Kidney epithelial cell (primary cell): ENCODE measurements at regions not wholly inside any gene's neighbourhood (a gene's known extent, or its start where the extent isn't known, plus 50 kb on each side); places are given as distances from the start of the nearest gene placed in this dataset.

Experiments used
- DNase-seq: peaks from one replicate; pipeline ENCODE4 v3.0.0-alpha.2; 2010; ENCODE audit warnings: low read depth
- H3K27me3 ChIP-seq: 2 replicates; pipeline ENCODE4 v1.6.0; 2011; ENCODE audit warnings: low read length; ENCODE audit not compliant: control insufficient read depth, insufficient read depth
- H3K36me3 ChIP-seq: 2 replicates; pipeline ENCODE4 v1.5.1; 2011; ENCODE audit warnings: low read length; ENCODE audit not compliant: control insufficient read depth, insufficient read depth
- H3K4me3 ChIP-seq: 2 replicates; pipeline ENCODE4 v1.5.1; 2011; ENCODE audit warnings: low read depth, mild to moderate bottlenecking, control low read depth, low read length
- TF ChIP-seq, protein P1 (sequence below): IDR thresholded peaks from 2 replicates; pipeline ENCODE4 v1.5.1; 2011; ENCODE audit warnings: mild to moderate bottlenecking, moderate library complexity, low read length, control low read depth, inconsistent platforms; ENCODE audit not compliant: insufficient read depth, poor library complexity, severe bottlenecking

GRCh38 chr15:47339800-47340570, 377.3 kb upstream of the SEMA6D start:
- TF ChIP-seq, protein P1, sequence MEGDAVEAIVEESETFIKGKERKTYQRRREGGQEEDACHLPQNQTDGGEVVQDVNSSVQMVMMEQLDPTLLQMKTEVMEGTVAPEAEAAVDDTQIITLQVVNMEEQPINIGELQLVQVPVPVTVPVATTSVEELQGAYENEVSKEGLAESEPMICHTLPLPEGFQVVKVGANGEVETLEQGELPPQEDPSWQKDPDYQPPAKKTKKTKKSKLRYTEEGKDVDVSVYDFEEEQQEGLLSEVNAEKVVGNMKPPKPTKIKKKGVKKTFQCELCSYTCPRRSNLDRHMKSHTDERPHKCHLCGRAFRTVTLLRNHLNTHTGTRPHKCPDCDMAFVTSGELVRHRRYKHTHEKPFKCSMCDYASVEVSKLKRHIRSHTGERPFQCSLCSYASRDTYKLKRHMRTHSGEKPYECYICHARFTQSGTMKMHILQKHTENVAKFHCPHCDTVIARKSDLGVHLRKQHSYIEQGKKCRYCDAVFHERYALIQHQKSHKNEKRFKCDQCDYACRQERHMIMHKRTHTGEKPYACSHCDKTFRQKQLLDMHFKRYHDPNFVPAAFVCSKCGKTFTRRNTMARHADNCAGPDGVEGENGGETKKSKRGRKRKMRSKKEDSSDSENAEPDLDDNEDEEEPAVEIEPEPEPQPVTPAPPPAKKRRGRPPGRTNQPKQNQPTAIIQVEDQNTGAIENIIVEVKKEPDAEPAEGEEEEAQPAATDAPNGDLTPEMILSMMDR: no peak
- DNase-seq: no peak
- no peaks in the 10 kb centered on the region for H3K27me3 ChIP-seq
- no peaks in the 10 kb centered on the region for H3K36me3 ChIP-seq
- H3K4me3 ChIP-seq: no peak overlapping the region

- Histone ChIP-seq H3K27me3 (no peaks in the 10 kb centered on the region), H3K36me3 (no peaks in the 10 kb centered on the region), H3K4me3 (no peak overlapping the region)
- TF ChIP-seq, protein P1: no peak
- no peak for DNase-seq
Observed at GRCh38 chr15:47340571-47340920, 376.8 kb upstream of the SEMA6D start.

DNA sequence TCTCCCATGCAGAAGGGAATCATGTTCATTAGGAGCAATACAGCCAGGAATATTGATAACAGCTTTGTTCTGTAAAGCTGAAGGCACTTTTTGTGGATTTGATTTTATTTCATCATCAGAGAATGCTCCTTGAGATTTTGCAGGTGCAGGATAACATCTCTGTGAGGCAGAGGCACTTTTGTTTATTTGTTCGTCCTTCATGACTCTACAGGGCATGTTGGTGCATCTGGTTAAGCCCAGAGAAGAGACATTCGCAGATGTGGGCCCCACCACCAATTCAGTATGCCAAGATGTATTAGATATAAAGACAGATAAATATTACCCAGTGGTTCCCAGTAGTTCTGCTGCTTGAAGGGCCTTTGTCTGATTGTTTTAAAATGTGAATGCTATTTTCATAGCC, 368.1 kb upstream of the SEMA6D start:
- TF ChIP-seq, protein P1: no peak
- DNase-seq: no peak
- H3K4me3 ChIP-seq: no peak overlapping the region
- no peaks in the 10 kb centered on the region for H3K27me3 ChIP-seq
- H3K36me3 ChIP-seq: no peaks in the 10 kb centered on the region

GRCh38 chr15:47351501-47351900, 365.8 kb upstream of the SEMA6D start:
- H3K4me3 ChIP-seq: no peak overlapping the region

GRCh38 chr15:47352217-47352616, 365.1 kb upstream of the SEMA6D start:
- no peak for DNase-seq

More at GRCh38 chr15:47351501-47351900, 365.8 kb upstream of the SEMA6D start:
- TF ChIP-seq, protein P1: no peak
- no peaks in the 10 kb centered on the region for H3K36me3 ChIP-seq
- no peaks in the 10 kb centered on the region for H3K27me3 ChIP-seq
- no peak for DNase-seq

More at GRCh38 chr15:47352217-47352616, 365.1 kb upstream of the SEMA6D start:
- TF ChIP-seq, protein P1: no peak
- H3K4me3 ChIP-seq: no peak overlapping the region
- no peaks in the 10 kb centered on the region for H3K27me3 ChIP-seq
- no peaks in the 10 kb centered on the region for H3K36me3 ChIP-seq
